ENCODE measurements at regions not wholly inside any gene's neighbourhood (a gene's known extent, or its start where the extent isn't known, plus 50 kb on each side); places are given as distances from the start of the nearest gene placed in this dataset.
"Not testable (repeated sequence)": the region's sequence is repeated elsewhere in the genome, so short reads cannot be mapped to it uniquely, and the experiment has no call there.

DNA sequence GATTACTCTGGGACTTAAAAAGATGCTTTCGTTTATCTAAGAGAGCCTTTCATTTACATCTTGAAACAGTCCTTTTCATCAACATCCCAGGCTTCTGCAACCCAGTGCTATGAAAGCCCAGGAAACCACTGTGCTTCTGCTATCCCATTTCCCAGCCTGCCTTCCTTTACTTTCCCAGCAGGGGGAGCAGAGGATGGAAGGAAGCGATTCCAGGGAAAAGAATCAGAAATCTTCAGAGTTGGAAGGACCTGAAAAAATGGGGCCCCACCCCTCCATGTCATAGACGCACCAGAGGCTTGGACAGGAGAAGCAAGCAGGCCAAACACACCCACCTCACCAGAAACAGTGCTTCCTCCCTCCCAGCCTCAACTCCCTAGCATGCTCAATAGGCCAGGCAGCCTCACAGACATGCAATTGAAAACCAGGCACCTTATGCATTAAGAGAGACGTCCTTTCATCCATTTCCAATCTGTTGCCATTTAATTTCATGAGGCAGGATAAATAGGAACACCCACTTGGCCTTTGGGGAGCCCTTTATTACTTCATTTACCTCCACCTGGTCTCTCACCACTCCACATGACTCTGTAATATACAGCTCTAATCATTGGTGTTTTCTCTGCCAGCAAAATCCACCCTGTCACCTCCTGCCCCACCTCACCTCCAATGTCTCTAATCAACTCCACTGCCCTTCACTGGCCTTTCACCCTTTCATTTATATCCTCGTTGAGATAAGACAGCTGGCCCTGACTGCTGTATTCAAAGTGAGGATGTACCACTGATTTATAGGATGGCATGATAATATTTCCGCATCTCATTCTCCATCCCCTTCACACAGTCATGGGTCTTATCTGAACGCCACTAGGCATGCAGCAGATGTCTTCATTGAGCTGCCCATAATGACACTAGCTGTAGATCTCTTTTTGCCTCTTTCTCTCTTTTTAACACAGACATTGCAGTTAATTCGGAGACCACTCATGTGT, 583.9 kb downstream of the NTRK3 start:
- DNase-seq (ENCODE audit: low spot score): peak; percentile 39

- no peak for DNase-seq (ENCODE audit: low spot score)
Measured at GRCh38 chr15:87671289-87671688, 585.2 kb downstream of the NTRK3 start.

- no peak for DNase-seq (ENCODE audit: low spot score)
Measured at GRCh38 chr15:87669846-87670245, 586.7 kb downstream of the NTRK3 start.

DNA sequence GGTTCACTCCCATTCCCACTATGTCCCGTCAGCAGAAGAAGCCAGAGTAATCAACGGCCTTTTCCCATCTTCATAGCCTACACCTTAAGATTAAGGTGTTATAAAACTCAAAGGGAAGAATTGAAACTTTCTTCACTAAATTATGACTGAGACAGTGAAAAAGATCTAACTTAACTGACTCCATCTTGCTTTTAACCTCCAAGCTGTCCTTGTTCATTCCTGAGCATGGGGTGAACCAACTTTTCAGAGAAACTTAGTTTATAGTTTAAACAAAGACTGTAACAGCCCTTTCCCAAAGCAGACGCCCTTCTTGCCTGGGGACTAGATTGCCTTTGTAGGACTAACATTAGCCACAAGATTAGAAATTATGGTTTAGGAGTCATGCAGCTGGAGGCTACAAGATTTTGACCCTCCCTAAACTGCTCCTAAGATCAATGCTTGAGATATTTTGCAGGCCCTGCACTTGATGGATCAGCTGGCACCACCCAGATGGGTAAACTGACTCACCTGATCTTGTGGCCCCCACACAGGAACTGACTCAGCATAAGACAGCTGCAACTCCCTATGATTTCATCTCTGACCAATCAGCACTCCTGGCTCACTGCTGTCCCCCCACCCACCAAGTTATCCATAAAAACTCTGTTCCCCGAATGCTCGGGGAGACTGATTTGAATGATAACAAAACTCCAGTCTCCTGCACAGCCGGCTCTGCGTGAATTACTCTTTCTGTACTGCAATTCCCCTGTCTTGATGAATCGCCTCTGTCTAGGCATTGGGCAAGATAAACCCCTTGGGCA, 587.6 kb downstream of the NTRK3 start:
- not testable (repeated sequence) for DNase-seq (ENCODE audit: low spot score)

GRCh38 chr15:87667643-87668042, 588.9 kb downstream of the NTRK3 start:
- DNase-seq (ENCODE audit: low spot score): no peak

DNA sequence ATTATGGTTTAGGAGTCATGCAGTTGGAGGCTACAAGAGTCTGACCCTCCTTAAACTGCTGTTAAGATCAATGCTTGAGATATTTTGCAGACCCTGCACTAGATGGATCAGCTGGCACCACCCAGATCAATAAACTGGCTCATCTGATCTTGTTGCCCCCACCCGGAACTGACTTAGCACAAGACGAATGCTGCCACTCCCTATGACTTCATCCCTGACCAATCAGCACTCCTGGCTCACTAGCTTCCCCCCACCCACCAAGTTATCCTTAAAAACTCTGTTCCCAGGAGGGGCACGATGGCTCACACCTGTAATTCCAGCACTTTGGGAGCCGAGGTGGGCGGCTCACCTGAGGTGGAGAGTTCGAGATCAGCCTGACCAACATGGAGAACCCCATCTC, 594.0 kb downstream of the NTRK3 start:
- DNase-seq (ENCODE audit: low spot score): no peak

DNA sequence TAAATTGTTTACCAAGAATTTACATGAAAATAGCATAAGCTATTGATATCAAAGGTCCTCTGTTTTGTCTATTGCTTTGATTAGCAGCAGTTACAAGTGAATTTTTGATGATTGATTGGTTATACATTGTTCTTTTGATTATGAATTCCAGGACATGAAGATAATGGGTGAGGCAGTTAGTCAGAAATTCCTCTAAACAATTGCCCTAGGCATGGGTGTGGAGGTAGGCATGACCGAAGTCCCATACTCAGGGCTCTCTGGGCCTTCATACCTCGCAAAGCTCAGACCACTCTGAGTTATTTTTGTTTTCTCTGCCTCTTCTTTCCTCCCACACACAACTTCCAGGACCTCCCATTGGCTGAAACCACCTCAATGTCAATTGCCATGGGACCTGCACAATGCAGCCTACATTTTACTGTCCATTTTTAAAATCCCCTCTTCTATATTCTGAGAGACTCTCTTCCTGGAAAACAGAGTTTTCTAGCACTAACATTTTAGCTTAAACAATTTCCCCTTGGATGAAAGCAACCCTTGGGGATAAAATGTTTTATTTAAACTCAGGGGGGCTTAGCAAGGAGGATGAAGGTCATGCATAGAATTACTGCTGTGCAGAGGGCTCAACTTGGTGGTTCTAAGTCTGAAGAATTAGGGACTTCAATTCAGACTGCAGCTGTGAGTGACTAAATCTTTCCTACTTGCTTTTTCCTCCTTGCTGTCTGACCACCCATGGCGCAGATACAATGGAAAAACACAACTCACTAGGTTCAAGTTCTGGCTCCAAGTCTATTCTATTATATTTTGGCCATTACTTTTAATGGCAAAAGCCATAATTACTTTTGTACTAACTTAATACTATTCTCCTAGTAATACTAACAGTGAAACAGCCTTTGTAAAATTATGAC, 594.8 kb downstream of the NTRK3 start:
- no peak for DNase-seq (ENCODE audit: low spot score)

DNA sequence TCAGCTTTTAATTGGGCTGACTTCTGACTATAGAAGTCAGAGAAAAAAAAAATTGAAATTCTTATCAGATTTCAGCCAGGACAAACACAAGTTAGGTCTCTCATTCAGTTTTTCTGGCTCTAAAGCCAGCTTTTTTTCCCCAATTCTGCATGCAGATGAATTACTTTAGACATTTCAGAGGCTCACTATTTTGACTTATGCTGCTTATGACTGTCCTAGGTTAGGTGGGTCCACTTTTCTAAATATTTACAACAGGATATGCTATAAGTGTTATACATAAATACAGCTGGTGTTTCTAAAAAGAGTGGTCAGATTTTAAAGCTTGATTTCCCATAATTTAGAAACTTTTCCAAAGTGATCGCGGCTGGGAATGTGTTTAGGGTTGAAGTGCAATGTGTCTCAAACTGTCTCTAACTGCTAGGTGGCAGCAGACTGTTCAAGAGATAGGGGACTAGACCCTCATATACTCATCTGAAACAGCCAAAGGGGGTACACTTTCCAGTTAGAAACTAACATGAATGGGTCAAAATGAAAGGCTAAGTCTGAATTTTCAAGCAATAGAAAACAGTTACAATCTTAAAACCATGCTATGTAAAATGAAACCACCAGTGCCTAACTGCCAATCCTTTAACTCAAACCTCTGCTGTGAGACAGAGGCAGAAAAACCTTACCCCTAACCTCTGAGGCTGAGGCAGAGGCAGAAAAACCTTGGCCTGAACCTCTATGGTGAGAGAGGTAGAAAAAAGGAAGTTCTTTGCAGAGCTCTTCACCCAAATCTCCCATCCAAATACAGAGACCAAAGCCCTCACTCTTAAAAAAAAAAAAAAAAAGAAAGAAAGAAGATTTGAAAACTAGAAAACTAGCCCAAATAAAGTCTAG, 596.0 kb downstream of the NTRK3 start:
- no peak for DNase-seq (ENCODE audit: low spot score)

- DNase-seq (ENCODE audit: low spot score): no peak
Measured at GRCh38 chr15:87656372-87656771, 600.2 kb downstream of the NTRK3 start.

- no peak for DNase-seq (ENCODE audit: low spot score)
Measured at GRCh38 chr15:87653646-87654045, 602.9 kb downstream of the NTRK3 start.

GRCh38 chr15:87649175-87649574, 607.4 kb downstream of the NTRK3 start:
- no peak for DNase-seq (ENCODE audit: low spot score)

DNA sequence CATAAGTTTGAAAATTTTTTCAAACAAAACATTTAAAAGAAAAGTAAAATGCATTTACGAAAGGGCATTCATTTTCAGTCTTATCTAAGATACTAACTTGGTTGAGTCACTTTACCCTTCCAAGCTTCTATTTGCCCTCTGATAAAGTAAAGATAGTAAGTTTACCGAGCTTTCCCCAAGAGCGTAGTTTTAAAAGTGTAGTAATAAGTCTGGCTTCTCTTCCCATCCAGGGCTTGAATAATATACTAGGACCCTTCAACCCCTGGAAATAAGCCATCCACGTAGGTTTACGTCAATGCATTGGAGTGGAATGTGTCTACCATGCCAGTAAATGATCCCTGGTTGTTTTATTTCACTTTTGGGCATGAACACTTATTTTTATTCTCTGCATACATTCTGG, 608.3 kb downstream of the NTRK3 start:
- no peak for DNase-seq (ENCODE audit: low spot score)

DNA sequence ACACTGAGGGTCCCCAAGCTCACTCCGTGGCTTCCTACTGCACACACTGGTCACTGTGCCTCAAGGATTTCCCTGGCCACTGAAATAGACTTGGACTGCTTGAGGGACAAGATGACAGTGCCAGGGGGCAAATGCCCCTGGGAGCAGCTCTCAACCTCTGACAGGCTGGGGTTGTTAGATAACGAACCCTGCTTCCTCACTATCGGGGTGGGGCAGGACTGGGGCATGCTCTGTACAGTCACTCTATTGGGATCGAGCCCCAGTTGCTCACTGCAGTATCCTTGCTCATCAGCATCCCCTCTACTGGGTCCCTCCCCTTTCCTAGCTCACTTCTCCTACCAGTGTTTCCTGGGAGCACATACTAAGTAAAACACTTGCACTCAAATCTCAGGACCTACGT, 610.8 kb downstream of the NTRK3 start:
- DNase-seq (ENCODE audit: low spot score): no peak

DNA sequence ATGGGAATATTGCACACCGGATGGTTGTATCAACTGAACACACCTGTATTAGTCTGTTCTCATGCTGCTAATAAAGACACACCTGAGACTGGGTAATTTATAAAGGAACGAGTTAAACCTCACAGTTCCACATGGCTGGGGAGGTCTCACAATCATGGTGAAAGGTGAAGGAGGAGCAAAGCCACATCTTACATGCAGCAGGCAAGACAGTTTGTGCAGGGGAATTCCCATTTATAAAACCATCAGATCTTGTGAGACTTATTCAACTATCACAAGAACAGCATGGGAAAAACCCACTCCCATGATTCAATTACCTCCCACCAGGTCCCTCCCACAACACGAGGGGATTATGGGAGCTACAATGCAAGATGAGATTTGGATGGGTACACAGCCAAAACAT, 613.5 kb downstream of the NTRK3 start:
- not testable (repeated sequence) for DNase-seq (ENCODE audit: low spot score)

DNA sequence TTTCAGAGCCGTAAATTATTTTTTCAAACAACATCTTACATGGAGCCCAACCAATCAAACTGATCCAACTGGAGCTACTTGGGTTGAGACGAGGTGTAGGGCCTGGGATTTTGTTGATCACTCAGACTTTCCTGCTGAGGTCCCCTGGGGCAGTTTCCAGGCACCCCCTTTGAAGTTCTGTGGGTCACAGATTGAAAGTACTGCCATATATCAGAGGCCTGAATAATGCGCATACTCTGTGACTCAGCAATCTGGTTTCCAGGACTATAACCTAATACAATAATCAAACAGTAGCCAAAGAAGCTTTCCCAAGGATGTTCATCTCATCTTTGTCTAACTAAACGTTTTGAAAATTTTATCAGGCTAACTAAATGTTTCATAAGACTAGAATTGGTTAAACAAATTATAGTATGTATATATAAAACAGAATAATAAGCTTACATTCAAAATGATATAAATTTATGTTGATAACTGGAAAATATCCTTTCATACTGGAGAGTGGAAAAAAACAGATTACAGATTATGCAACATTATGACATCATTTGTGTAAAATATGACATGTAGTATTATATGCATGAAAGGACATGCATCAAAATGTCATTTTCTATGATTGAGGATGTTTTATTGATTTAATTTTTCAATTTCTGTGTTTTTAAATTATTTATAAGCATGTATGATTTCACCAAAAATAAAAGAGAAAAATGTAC, 617.1 kb downstream of the NTRK3 start:
- DNase-seq (ENCODE audit: low spot score): peak; percentile 15

DNA sequence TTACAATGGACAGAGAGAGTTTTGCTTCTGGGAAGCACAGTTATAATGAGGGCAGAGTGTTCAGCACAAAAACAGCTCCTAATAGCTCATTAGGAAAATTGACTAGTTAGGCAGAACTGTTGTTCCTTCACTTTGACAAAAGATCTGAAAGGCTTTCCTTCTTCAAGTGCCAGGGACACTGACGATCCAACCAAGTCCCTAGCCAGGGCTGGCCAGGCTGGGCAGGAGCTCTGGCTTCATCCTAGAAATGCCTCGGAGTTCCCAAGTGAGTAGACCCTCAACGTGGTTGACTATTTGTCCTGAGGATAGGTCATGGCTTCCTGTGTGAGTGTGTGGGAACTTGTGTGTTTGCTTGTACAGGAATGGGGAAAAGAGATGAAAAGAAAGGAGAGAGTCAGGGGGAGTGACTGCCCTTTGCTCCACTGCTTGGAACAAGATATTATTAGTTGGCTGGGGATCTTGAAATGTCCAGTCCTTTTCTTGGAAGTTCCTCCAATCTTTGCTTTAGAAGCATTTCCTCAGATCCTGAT, 617.9 kb downstream of the NTRK3 start:
- DNase-seq (ENCODE audit: low spot score): no peak

DNA sequence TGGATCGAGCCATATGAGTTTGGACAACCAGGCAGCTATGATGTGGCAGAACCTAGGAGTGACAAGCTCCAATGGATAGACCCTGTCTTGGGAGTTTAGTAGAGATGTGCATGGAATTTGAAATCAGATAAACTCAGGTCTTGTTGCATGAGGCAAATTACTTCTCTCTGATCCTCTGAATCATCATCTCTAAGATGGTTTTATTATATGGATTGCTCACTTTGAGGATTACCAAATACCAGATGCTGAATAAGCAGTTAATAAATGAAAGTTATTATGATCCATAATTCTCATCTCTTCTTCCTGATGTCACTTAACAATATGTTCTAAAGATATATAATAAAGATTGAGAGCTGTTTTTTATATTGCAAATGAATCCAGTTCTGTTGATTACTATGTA, 622.2 kb downstream of the NTRK3 start:
- DNase-seq (ENCODE audit: low spot score): no peak

DNA sequence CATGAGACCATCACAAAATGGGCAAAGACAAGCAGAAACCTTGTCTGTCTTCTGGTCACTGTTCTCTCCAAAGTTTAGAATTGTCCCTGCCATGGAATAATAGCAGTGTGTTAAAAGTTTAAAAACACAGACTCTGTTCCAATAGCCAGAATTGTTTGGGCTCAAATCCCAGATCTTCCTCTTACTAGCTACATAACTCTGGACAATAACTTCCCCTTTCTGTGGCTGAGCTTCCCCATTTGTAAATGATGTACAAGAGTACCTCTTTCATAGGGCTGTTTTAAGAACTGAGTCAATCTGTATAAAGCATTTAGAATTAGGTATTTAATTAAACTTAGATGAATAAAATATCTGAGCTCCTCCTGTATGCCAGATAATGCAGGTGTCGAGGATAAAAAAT, 623.0 kb downstream of the NTRK3 start:
- no peak for DNase-seq (ENCODE audit: low spot score)

DNA sequence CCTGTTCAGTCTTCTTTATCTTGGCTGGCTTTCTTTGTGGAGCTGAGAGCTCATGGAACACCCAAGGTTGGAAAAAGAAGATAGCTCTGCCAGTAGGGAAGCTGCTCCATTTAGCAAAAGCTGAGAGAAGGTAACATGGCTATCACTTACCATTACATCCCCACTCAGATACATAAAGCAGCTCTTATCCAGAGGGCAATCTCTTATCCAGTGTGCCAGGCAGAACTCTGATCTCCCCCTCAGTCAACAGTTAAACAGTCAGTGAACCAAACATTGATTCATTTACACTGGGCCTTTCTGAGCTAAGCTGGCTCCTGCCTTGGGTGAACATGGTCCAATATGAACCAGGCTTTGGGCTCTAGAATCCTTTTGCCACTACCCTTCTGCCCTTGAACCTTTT, 624.2 kb downstream of the NTRK3 start:
- no peak for DNase-seq (ENCODE audit: low spot score)

- DNase-seq (ENCODE audit: low spot score): no peak
Measured at GRCh38 chr15:87631775-87632174, 624.8 kb downstream of the NTRK3 start.
